ENCODE measurements at regions not wholly inside any gene's neighbourhood (a gene's known extent, or its start where the extent isn't known, plus 50 kb on each side); places are given as distances from the start of the nearest gene placed in this dataset.

- peak in 1 of 2 donors; percentile 52 for DNase-seq (ENCODE audit: low spot score in 2 of 2)
- 45 to 48% methylated on average over 3 of the region's 3 CpGs for WGBS, 2 donors
- TF ChIP-seq CTCF (IDR thresholded peaks at IDR 0.05): no peak
- TF ChIP-seq POLR2A (IDR thresholded peaks at IDR 0.05): no peak
- intact Hi-C loops (cut with DNase I; ENCODE audit: low total_unique reads): no loop called here
- no peak overlapping the region for H3K4me3 ChIP-seq (ENCODE audit: low read depth, poor library complexity, severe bottlenecking)
Observed at GRCh38 chr11:122322329-122322728, 206.3 kb upstream of the BLID start.

- intact Hi-C loops (cut with DNase I; ENCODE audit: low total_unique reads): no loop called here
- TF ChIP-seq CTCF (IDR thresholded peaks at IDR 0.05) (no peak), POLR2A (IDR thresholded peaks at IDR 0.05) (no peak)
- H3K4me3 ChIP-seq (ENCODE audit: low read depth, poor library complexity, severe bottlenecking): no peak overlapping the region
- 65 to 78% methylated on average over 2 of the region's 2 CpGs for WGBS, 2 donors
- no peak for DNase-seq (ENCODE audit: low spot score in 2 of 2)
Observed at GRCh38 chr11:122320671-122321070, 204.7 kb upstream of the BLID start.

GRCh38 chr11:122319691-122320620, 203.9 kb upstream of the BLID start:
- intact Hi-C loops (cut with DNase I; ENCODE audit: low total_unique reads): no loop called here
- WGBS, 2 donors: 56 to 60% methylated on average over 8 of the region's 8 CpGs
- TF ChIP-seq POLR2A (IDR thresholded peaks at IDR 0.05) (no peak), CTCF (IDR thresholded peaks at IDR 0.05) (no peak)
- H3K4me3 ChIP-seq (ENCODE audit: low read depth, poor library complexity, severe bottlenecking): no peak overlapping the region
- DNase-seq (ENCODE audit: low spot score in 2 of 2): no peak

- TF ChIP-seq CTCF (IDR thresholded peaks at IDR 0.05): no peak
- TF ChIP-seq POLR2A (IDR thresholded peaks at IDR 0.05): no peak
- DNase-seq (ENCODE audit: low spot score in 2 of 2): no peak
- H3K4me3 ChIP-seq (ENCODE audit: low read depth, poor library complexity, severe bottlenecking): no peak overlapping the region
- intact Hi-C loops (cut with DNase I; ENCODE audit: low total_unique reads): no loop called here
- 9 to 23% methylated on average over 1 of the region's 1 CpG for WGBS, 2 donors
Observed at GRCh38 chr11:122319085-122319484, 203.1 kb upstream of the BLID start.

GRCh38 chr11:122317305-122317704, 201.3 kb upstream of the BLID start:
- TF ChIP-seq POLR2A (IDR thresholded peaks at IDR 0.05): no peak
- no peak for TF ChIP-seq CTCF (IDR thresholded peaks at IDR 0.05)
- H3K4me3 ChIP-seq (ENCODE audit: low read depth, poor library complexity, severe bottlenecking): no peak overlapping the region
- no peak for DNase-seq (ENCODE audit: low spot score in 2 of 2)
- intact Hi-C loops (cut with DNase I; ENCODE audit: low total_unique reads): no loop called here
